ENCODE measurements at regions not wholly inside any gene's neighbourhood (a gene's known extent, or its start where the extent isn't known, plus 50 kb on each side); places are given as distances from the start of the nearest gene placed in this dataset.

DNA sequence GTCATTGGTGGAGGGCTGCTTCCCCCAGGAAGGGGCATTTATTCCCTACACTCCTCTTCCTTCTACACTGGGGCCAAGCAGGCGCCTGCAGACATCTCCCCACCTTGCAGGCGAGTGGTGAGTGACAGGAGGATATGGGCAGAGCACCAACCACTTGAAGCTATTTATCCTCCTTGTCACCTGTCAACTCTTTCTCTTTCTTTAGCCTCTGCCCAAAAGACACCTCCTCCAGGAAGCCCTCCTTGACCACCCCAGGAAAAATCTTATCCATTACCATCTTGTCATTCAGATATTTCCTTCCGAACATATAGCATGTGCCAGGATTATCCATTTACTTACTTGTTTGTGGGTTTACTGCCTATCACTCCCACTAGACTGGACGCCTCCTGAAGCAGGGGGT is 362.4 kb downstream of the MN1 start:
- no peaks in the 10 kb centered on the region for H3K23me2 ChIP-seq (ENCODE audit: low read depth, low read length)
- no peak overlapping the region for H3K4ac ChIP-seq (replicated peaks; ENCODE audit: insufficient read length, low read depth, low read length)
- H3K4me2 ChIP-seq (ENCODE audit: insufficient read depth in 1 of 2, low read depth in 2 of 2, low read length in 2 of 2), result no peak overlapping the region
- no peak for TF ChIP-seq SAP30 (IDR thresholded peaks at IDR 0.05; ENCODE audit: insufficient read depth, insufficient replicate concordance, low read length)
- TF ChIP-seq TAF7 (optimal IDR thresholded peaks at IDR 0.05; ENCODE audit: borderline replicate concordance, low read depth, low read length), result no peak
- TF ChIP-seq, protein P1, sequence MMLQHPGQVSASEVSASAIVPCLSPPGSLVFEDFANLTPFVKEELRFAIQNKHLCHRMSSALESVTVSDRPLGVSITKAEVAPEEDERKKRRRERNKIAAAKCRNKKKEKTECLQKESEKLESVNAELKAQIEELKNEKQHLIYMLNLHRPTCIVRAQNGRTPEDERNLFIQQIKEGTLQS (IDR thresholded peaks at IDR 0.05; ENCODE audit: insufficient read depth, low read depth, low read length), result no peak
- H3K18ac ChIP-seq (ENCODE audit: extremely low read depth, low read length), result no peak overlapping the region
- no peaks in the 10 kb centered on the region for H4K20me1 ChIP-seq (replicated peaks in 1 of 2; ENCODE audit: control insufficient read depth in 1 of 2, insufficient read depth in 2 of 2, low read length in 2 of 2)
- H3K79me2 ChIP-seq (ENCODE audit: control insufficient read depth in 1 of 2, insufficient read depth in 2 of 2, low read length in 2 of 2), result no peaks in the 10 kb centered on the region
- no peak overlapping the region for H2AFZ ChIP-seq (ENCODE audit: low read length)
- ChIA-PET POLR2A (ENCODE audit: partially characterized antibody) (no interaction called here), CTCF (ENCODE audit: partially characterized antibody) (interaction anchor here (1.1 to 1.3 kb wide), 2 partner anchors 35 to 229 kb away, joined by 3 to 6 read pairs; no protein-coding TSS in a partner anchor)
- no peak overlapping the region for H4K8ac ChIP-seq (ENCODE audit: extremely low read depth, insufficient read depth, low read length)
- no peak overlapping the region for H3K27ac ChIP-seq (ENCODE audit: low read depth, low read length)
- no peak overlapping the region for H3K14ac ChIP-seq (ENCODE audit: insufficient read length)
- no peak overlapping the region for H3K9ac ChIP-seq (replicated peaks in 1 of 4; ENCODE audit: extremely low read depth in 1 of 4, low read depth in 3 of 4, low read length in 3 of 4)
- H2AK5ac ChIP-seq (ENCODE audit: low read depth, low read length), result no peak overlapping the region
- H2BK20ac ChIP-seq (ENCODE audit: low read length), result no peak overlapping the region
- no peak overlapping the region for H2BK120ac ChIP-seq (replicated peaks; ENCODE audit: low read depth, low read length)
- peaks cover 4 to 25% (median 14%) of the 10 kb centered on the region in 4 experiments for H3K4me1 ChIP-seq (replicated peaks in 1 of 4; ENCODE audit: control insufficient read depth in 3 of 4, insufficient read depth in 4 of 4, low read length in 3 of 4)
- DNase-seq (ENCODE audit: low read depth in 1 of 2, low spot score in 2 of 2) (no peak), FAIRE-seq (no peak)
- H3K79me1 ChIP-seq (ENCODE audit: low read depth, low read length), result no peaks in the 10 kb centered on the region
- H3K36me3 ChIP-seq (ENCODE audit: control insufficient read depth in 2 of 4, insufficient read depth in 4 of 4, low read length in 3 of 4), result no peaks in the 10 kb centered on the region
- H4K91ac ChIP-seq (replicated peaks; ENCODE audit: insufficient read length, low read length), result no peak overlapping the region
- no peak overlapping the region for H3K4me3 ChIP-seq (ENCODE audit: extremely low read depth in 1 of 4, insufficient read depth in 2 of 4, low read depth in 3 of 4, low read length in 4 of 4)
- H2BK15ac ChIP-seq (ENCODE audit: low read length), result peak overlapping the region; percentile 23; the same call in 1 of the 2 replicates
- H2BK5ac ChIP-seq (ENCODE audit: low read depth, low read length), result no peak overlapping the region
- H3K9me3 ChIP-seq (ENCODE audit: insufficient read depth in 2 of 2, low read depth in 1 of 2, low read length in 1 of 2), result no peaks in the 10 kb centered on the region
- no peaks in the 10 kb centered on the region for H3K27me3 ChIP-seq (replicated peaks in 1 of 4; ENCODE audit: control insufficient read depth in 3 of 4, extremely low read depth in 1 of 4, insufficient read depth in 3 of 4, low read length in 3 of 4)
- no peak overlapping the region for H4K5ac ChIP-seq (ENCODE audit: insufficient read length, low read depth, low read length)
- H3K23ac ChIP-seq (ENCODE audit: insufficient read length), result no peak overlapping the region
- H2BK12ac ChIP-seq (ENCODE audit: low read depth, low read length), result no peak overlapping the region
- H3K56ac ChIP-seq (replicated peaks; ENCODE audit: insufficient read length, low read depth, low read length), result no peak overlapping the region
- WGBS, 2 experiments (ENCODE audit: extremely low coverage in 1 of 2, insufficient coverage in 1 of 2, insufficient read length in 1 of 2, insufficient replicate concordance in 2 of 2, low coverage in 1 of 2, low lambda C conversion rate in 2 of 2, missing lambda C conversion rate in 1 of 2), result 63% methylated on average over 4 of the region's 4 CpGs; no CpG with 5 or more reads in 1 of the 2 experiments

Data from H1 (cell line).